GM18511 (cell line): ENCODE measurements at regions not wholly inside any gene's neighbourhood (a gene's known extent, or its start where the extent isn't known, plus 50 kb on each side); places are given as distances from the start of the nearest gene placed in this dataset.
"Not testable (repeated sequence)": the region's sequence is repeated elsewhere in the genome, so short reads cannot be mapped to it uniquely, and the experiment has no call there.

ENCODE experiments used
- ATAC-seq: cut with Tn5 transposase; IDR thresholded peaks from one replicate; pipeline ENCODE4 v1.9.1; 2021; ENCODE audit warnings: mild to moderate bottlenecking, moderate library complexity; ENCODE audit not compliant: unreplicated experiment

DNA sequence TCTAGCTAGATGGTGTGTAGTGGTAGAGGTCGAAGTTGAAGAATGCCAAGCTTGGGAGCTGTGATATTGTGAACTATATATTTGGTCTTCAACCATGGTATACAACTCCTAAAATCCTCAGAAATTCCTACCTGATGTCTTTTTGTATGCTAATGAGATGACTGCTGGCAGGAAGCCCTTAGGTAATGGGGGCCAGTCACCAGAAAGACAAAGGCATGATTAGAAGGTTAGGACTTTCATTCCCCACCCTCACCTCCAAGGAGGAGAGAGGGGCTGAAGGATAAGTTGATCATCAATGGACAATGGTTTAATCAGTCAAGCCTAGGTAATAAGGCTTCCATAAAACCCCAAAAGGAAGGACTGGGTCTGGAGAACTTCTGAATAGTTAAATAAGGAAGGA lies 285.7 kb upstream of the POU5F2 start:
- no peak for ATAC-seq

DNA sequence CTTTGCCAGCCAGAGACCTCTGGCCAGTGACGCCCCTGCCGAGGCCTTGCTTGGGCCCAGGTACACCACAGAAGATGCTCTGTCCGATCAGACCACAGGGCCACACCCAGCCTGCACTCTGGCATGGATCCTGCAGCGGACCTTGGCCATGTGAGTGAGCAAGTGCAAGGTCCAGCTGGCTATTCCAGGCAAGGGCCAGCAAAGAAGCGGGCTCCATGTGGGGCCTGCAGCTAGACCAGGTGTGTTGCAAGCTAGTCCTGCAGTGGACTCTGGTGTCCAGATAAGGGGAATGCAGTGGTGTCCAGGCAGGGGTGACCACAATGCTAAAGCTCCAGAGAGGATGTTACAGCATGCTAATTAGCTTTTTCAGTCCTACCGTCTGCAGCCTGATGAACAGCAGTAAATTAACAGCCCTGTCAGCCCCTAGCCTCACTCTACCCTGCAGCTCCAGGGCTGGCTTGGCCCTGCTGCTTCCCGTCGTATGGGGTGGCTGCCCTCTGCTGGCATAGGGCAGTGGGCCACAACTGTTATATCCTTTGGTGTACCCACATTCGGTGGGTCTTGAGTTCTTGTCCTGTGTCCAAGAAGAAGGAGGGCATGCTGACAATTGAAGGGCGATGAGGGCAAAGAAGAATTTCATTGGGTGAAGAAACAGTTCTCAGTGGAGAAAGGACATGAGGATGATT lies 284.5 kb upstream of the POU5F2 start:
- no peak for ATAC-seq

DNA sequence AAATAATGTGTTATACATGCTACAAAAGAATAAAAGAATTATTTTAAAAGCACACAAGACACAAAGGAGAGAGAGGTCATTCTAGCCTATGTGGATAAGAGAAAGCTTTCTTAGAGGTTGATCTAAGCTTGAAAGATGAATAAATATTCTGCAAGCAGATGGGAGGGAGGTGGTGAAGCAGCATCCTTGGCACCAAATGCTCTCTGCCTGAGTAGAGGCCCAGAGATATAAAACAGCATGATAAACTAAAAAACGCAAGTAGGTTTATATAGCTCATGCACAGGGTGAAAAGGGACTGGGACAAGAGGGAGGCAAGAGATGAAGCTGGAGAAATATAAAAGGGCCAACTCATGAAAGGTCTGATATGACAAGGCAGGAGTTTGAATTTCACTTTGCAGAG lies 283.2 kb upstream of the POU5F2 start:
- no peak for ATAC-seq

DNA sequence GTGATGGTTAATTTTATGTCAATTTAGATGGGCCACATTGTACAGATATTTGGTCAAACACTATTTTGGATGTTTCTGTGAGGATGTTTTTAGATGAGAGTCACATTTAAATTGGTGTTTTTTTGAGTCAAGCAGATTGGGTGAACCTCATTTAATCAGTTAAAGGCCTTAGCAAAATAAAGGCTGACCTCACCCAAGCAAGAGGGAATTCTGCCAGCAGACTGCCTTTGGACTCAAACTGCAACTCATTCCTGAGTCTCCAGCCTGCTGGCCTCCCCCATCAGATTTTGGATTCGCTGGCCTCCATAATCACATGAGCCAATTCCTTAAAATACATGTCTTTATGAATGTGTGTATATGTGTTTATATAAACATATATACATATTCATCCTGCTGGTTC lies 282.7 kb upstream of the POU5F2 start:
- ATAC-seq, result no peak

DNA sequence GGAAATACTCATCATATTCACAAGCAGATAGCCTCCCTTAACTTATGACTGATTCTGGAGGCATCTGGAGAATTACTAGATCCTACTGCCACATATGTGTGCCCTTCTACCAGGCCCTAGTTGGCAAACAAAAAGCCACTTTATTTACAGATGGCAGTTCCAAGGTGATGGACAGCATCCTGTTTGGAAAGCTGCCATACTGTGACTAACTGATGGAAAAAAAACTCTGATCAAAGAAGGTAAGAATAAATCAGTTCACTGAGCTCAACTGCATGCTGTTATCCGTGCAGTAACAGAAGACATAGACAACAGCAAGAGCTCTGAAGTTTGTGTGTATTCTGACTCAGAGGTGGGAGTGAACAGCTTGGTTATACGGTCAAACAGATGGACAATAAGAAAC lies 279.8 kb upstream of the POU5F2 start:
- ATAC-seq, result no peak

DNA sequence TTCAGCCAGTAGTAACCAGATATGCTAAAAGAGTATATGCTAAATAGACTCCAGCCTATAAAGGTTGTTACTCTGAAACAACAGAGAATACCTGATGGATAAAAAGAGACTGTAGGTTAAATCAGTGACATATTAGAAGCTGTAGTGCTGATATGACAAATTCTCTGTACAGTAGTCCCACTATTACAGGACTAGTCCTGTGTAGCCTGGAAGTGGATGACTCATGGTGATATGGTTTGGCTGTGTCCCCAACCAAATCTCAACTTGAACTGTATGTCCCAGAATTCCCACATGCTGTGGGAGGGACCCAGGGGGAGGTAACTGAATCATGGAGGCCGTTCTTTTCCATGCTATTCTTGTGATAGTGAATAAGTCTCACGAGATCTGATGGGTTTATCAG lies 276.2 kb upstream of the POU5F2 start:
- no peak for ATAC-seq

DNA sequence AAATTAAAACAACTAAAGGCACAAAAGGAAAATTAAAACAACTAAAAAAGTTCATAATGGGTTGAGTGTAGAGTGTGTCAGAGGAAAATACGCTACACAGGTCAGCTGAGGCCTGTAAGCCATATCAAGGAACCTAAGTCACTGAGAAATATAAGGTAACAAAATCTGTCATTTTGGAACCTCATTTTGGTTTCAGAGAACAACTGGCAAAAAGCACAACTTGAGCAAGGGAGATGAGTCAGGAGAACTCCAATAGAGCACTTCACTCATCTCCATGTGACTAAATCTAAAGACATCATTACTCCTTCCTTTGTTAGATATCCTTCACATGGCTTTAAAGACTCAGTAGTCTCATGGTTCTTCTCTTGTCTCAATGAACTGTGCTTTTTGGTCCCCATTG lies 269.4 kb upstream of the POU5F2 start:
- no peak for ATAC-seq

DNA sequence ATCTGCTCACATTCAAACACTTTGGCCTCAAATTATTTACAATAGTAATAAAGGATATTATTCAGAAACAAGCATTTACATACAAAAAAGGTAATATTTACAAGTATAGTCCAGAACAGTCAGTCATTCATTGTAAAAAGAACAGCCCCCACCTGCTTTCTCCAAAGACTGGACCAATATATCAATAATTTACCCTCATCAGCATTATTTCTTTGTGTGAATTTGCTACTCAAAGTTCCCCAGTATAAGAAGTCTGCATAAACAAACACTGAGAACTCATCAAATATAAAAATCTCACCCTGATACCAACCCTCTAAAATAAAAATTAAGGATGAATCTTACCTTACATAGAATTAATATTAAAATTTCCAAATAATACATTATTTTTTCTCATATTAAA lies 267.8 kb upstream of the POU5F2 start:
- no peak for ATAC-seq

DNA sequence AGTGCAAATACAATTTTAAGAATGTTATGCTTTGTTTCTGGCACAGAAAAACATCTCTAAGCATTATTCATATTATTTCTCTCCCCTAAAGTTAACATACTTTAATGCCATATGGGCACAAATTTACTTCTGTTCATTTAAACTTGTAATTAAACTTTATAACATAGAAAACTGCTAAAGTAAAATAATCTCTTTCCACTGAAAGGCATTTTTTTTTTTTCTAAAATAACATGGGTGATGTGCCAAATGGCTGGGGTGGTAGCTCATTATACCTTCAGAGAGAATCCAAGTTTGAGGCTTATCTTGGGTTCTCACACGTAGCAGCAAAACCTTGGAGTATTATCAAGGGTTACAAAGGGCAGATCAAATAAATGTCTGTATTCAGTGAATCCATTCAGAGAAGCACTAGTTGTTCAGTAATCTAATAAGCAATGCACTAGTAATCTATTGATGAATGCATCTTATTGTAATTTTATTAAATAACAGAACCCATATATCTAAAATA lies 257.6 kb upstream of the POU5F2 start:
- no peak for ATAC-seq

DNA sequence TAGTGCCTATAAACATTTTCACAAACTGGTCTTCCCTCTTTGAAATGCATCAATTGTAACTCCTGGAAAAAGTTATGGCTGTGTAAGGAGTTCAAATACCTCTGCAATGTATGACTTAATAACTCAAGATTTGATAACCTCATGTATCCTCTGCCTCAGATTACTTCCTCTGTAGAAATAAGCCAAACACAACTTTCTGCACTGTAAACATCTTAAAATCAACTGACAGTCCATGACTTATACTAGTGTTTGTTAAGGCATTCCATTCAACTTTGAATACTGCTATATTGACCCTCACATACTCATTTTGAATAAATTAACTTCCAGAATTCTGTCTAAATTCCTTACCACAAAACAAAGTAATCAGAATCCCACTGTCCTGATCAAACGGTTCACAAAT lies 256.2 kb upstream of the POU5F2 start:
- ATAC-seq, result no peak

DNA sequence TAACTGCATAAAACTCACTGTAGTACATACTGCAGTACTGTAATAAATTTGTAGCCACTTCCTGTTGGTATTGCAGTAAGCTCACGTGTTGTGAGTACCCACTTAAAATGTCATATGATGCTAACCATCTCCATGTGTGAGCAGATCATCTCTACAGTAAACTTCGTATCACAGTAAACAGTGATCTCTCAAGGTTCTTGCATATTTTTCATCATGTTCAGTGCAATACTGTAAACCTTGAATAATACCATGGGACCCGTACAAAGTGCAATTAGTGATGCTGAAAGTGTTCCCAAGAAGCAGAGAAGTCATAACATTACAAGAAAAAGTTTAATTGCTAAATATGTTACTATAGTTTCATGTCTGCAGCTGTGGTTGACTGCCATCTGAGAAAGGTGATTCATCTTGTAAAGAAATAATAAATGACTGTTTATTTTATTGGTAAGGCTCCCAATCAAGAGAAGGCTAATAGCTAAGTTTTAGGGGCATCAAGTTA lies 253.8 kb upstream of the POU5F2 start:
- peak; percentile 75 for ATAC-seq

DNA sequence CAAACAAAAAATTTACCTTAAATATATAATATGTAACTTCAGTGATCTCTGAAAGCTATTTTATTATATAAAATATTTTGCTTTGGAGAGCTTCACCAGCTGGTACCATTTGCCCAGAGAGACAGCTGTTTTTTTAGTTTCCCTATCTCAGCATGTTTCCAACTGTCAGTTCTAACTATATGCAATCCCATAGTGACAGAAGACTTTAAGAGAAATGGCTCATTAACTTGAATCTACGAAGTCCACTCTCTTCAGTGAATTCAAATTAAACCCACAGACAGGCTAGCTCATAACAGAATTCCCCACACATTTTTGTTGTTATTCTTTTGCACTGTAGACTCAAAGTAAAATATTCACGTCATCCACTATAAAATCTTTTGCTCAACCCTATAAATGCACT lies 251.8 kb upstream of the POU5F2 start:
- ATAC-seq, result no peak

DNA sequence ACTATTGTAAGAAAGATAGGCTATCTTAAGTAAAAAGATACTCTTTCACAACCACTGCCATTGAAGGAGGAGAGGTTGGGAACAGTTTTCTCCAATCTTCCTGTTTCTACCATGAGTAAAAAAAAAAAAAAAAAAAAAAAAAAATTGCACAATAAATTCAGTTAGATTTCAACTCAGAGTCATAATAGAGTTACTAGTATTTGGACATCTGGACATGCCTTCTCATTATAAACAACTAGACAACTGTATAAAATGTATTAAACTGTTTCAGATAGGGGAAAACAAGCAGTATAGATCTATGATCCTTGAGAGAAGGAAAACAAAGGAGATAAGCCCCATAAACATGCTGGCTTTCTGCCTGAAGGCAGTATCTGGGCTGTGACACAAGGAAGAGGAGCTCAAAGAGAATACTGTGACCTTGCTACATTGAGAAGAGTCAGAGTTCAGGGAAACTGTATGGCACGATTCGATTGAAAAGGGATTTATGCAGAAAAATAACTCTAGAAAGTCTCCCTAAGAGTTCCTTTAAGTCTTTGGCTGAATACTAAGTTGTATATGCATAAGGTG lies 249.2 kb upstream of the POU5F2 start:
- ATAC-seq, result no peak

DNA sequence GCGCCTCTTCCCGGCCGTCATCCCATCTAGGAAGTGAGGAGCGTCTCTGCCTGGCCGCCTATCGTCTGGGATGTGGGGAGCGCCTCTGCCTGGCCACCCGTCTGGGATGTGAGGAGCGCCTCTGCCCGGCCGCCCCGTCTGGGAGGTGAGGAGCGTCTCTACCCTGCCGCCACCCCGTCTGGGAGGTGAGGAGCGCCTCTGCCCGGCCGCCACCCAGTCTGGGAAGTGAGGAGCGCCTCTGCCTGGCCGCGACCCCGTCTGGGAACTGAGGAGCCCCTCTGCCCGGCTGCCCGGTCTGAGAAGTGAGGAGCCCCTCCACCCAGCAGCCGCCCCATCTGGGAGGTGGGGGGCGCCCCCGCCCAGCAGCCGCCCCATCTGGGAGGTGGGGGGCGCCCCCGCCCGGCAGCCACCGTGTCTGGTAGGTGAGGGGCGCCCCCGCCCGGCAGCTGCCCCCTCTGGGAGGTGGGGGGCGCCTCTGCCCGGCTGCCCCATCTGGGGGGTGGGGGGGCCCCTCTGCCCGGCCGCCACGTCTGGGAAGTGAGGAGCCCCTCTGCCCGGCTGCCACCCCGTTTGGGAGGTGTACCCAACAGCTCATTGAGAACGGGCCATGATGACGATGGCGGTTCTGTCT lies 244.7 kb upstream of the POU5F2 start:
- not testable (repeated sequence) for ATAC-seq

DNA sequence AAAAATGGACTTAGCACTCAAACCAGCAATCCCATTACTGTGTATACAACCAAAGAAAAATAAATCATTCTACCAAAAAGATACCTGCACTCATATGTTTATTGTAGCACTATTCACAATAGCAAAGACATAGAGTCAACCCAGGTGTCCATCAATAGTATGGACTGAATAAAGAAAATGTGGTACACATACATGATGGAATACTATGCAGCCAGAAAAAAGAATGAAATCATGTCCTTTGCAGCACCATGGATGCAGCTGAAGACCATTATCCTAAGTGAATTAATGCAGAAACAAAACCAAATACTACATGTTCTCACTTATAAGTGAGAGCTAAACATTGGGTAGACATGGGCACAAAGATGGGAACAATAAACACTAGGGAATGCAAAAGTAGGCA lies 236.8 kb upstream of the POU5F2 start:
- ATAC-seq, result no peak

DNA sequence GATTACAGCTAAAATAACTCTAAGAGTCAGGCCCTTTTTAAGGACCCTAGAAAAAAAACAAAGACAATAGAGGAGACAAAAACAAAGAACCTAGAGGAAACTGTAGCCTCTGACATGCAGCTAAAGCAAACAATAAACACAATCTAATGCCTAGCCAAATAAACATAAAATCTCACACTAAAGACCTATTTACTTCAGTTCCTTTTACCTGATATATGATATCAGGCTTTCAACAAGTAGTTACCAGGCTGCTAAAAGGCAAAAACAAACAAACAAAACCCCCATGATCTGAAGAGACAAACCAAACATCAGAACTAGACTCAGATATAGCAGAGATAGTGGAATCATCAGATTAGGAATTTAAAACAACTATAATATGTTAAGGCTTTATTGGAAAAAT lies 226.5 kb upstream of the POU5F2 start:
- ATAC-seq, result no peak

DNA sequence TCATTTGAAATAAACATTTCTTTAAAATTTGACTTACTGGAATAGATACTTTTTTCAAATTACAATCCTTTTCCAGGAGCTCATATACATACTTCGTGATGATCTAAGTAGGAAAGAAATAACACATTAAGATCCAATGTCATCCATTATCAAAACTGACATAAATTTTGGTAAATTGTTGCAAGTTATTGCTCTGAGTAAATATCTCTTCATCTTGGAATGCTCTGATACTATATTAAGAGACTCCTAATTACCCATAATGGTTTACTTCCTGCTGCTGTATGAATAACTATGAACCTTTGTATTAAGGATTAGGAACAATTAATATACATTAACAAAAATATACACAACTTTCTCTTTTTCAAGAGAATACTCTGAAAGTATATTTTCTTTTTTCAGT lies 223.0 kb upstream of the POU5F2 start:
- ATAC-seq, result no peak

DNA sequence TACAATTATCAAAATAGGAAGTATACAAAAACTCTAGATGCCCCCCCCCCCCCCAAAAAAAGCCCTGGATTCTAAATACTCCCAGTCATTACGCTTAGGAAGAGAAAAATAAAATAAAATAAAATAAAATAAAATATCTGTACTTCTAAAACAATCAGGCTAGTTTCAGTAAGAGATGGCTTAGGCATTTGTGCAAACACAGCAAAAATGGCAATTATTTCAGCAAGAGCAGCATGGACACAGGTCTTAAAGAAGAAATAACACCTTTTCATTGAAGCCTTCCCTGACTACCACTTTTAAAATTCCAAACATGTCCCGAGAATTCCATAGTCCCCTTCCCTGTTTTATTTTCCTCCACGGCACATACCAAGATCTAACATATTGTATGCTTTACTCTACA lies 218.6 kb upstream of the POU5F2 start:
- ATAC-seq, result no peak

DNA sequence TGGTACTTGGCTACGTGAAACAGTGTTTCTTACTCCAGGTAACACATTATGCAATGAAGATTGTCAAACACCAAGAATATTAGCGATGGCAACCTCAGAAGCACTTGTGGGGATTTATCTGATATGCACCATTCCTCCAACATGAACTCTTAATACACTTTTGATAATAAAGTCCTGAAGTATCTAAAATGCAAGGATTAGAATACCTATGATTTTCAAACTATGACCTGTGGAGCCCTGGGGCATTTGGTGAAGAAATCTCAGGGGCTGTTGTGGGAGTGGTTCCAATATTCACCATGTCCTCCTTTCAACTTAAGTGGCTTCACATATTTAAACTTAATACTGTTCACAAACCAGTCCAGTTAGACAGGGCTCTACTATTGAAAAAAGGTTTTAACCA lies 214.6 kb upstream of the POU5F2 start:
- no peak for ATAC-seq

DNA sequence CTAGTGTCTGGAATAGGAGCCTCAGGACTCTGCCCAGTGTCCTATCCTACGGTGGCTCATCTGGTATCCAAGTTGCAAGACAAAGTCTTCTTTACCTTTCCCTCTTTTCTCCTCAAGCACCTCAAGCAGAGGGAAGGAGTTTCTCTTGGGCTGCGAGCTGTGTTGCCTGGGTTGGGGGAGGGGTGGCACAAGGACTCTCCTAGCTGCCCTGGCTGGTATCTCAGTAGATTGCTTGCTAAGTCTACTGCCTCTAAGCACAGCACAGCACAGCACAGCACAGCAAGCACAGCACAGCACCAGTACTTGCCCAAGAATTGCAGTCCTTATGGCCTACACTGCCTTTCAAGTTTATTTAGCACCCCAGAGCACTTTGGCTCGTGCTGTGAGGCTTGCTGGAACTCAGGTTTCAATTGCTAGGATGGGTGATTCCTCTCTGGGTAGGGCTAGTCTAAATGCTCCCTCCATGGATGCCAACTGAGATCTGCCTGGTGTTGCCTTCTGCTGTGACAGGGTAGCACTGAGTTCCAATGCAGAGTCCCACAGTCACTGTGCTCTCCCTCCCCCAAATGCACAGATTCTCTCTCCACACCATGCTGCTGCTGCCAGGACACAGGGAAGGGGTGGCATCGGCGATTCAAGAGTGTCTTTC lies 213.1 kb upstream of the POU5F2 start:
- no peak for ATAC-seq

DNA sequence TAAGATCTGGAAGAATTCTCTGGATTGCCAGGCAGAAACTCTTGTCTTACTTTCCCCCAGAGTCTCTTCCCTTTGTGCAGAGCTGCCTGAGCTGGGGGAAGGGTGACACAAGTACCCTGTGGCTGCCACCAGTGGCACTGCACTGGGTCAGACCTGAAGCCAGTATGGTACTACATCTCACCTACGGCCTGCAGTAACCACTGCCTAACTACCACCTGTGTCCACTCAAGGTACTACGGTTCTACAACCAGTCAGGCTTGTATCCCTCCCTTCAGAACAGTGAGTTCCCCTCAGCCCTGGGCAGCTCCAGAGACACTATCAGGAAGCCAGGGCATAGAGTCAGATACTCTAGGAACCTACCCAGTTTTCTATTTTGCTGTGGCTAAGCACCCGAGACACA lies 212.0 kb upstream of the POU5F2 start:
- ATAC-seq, result no peak

DNA sequence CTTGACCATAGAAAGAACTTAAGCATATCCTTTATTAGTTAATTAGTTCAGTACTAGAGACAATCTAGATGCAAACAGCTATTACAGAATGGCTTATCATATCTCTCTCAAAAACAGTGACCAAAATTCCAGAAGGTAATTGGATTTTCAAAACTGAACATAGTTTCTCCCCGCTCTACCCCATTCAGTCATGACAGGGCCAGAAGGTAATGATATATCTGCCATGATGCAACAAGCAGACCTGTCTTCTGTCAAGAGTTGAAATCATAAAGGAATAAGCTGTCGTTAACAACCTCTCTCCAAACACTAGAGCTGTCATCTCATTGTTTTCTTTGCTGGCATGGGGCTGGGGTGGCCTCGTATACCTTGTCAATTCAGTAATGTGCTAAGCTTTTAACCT lies 200.5 kb upstream of the POU5F2 start:
- ATAC-seq, result no peak
